KBM-7 (cell line): ENCODE measurements at regions not wholly inside any gene's neighbourhood (a gene's known extent, or its start where the extent isn't known, plus 50 kb on each side); places are given as distances from the start of the nearest gene placed in this dataset.
A peak's percentile ranks its signal among the peaks of the same experiment; 100 is the strongest.

ENCODE experiments used
- DNase-seq: peaks from one replicate; pipeline ENCODE4 v3.0.0-alpha.2; 2015
- in situ Hi-C: fragments of 300-500 bp; cut with MboI; formaldehyde crosslinking; loops from 2 replicates; pipeline ENCODE4 v1.14.3; 2020; ENCODE audit warnings: low sequenced_read_pairs, low pct_unique_long_range_greater_than_20kb, mixed read lengths

DNA sequence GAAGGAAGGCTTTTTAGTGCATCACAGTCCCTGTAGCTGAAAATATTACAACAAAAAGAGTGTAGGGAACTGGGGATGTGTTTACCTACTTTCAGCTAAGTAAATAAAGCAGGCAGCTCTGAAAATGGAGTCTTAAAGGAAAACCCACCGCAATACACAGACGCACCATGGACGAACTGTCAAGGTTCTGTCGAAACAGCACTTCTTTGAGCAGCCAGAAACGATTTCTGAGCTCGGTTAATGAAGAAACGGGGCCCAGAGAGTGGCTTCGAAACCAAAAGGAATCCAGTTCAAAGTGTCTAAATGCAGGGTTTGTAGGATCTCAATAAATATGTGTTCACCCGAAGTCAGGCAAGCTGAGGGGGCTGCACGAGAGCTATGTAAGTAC is 275.4 kb upstream of the NEBL start:
- in situ Hi-C loops: no loop called here
- peak; percentile 21 for DNase-seq

DNA sequence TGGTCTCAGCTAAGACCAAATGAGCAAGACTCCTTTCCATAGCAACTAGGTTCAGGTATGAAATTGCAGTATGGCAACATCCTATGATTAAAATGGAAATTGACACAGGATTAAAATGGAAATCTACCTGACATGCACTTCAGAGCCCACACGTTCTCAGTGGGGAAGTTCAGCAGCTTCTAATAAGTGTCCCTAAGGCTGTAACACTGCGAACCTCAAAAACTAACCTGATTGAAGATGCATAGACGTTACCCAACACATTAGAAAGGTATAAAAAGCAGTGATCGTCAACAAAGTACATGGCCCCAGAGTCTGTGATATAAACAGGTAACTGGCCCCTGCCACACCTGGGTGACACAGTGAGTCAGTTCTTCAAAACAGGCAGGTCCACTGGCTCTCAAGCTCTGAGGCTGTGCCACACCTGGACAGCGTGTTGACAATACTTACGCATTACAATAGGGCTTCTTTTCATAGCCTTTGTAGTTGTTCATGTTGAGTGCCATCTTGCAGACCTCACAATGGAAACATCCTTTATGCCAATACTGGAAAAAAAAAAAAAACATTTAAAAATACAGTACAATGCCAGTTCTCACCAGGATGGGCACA is 274.9 kb upstream of the NEBL start:
- in situ Hi-C loops: no loop called here
- no peak for DNase-seq

DNA sequence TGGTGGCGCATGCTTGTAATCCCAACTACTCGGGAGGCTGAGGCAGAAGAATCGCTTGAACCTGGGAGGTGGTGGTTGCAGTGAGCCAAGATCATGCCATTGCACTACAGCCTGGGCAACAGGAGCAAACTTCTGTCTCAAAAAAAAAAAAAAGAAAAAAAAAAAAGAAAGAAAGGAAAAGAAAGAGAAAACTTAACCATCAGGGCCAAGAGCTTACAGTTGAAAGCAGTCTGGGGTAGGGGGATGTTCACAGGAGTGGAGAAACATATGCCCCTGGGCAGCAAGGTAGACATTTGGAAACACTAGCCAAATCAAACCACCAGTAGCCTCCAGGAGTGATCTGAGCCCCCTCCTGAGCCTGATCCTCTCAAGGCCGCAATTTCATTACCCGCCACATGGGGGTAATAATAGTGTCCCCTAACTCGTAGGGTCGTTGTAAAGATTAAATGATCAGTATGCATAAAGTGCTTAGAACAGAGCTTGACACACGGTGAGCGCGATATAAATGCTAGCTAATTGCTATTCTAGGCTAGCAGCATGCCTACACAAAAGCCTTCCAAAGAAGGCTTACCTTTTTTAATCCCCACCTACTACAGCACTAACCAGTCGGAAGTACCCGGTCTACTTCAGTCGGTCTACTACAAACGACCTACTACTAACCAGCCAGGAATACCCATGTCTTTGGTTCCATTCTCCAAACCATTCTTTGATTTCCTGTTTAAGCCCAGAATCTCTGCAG is 274.3 kb upstream of the NEBL start:
- in situ Hi-C loops: no loop called here
- DNase-seq: peak; percentile 9

DNA sequence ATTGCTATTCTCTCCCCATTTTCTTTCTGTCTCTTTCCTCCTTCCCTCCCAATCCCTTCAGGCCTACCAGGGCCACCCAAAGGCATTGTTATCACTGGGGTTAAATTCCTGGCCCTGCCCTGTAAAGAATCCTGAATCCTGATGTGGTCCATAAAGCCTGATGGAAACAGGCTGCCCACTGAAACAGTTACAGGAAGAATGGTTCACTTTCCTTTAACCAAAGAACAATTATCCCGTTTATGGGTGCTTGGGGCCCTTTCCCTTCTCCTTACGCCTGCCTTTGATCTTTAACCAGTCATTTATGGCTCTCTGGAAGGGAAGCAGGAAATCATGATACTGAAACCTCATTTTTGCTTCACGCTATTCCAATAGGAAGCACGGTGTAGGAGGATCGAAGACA is 273.1 kb upstream of the NEBL start:
- in situ Hi-C loops: no loop called here
- DNase-seq: no peak

DNA sequence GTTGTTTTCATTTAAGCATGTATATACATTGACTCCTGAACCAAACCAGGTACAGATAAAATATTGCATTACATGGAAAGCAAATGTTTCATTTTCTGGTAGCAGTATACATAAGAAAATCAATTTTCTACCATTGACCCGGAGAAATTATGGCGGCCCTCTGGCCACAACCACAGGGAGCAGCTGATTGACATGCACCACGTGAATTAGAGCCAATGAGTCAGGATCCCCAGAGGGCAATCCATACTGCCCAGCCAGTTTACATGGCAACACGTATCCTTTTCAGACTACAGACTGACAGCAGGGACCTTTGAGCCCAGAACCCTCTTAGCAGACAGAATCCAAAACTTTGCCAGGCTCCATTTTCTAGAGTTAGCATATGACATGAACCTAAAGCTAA is 272.2 kb upstream of the NEBL start:
- DNase-seq: no peak
- in situ Hi-C loops: no loop called here

DNA sequence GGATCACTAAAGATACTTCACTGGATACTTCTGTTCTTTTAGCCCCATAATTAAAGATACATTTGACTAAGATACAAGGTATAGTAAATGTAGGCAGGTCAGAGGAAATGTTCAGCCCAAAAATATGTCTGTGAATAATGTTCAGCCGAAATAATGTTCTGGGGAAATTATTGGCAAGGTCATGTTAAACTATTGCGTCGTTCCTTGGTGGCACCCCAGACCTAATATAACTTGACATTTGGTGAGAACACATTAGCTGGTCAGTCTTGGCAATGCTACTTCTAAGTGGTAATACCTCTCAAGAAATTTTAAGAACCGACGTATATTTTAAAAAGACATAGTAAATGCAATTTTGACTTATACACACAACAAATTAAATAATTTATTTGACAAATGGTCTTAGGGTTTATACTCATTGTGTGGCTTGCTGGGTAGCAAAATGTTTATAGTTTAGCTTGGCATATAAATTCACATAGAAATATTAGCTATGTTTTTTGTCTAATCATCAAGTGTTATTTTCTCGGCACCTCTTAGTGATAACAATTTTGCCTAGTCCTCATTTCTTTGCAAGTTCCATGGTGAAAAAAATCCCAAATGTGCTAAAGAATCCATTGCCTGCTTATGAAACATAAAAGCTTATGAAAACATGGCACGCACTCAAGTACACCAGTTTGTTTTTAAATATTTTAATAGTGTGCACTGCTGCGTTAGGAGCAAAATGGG is 270.3 kb upstream of the NEBL start:
- in situ Hi-C loops: no loop called here
- no peak for DNase-seq

DNA sequence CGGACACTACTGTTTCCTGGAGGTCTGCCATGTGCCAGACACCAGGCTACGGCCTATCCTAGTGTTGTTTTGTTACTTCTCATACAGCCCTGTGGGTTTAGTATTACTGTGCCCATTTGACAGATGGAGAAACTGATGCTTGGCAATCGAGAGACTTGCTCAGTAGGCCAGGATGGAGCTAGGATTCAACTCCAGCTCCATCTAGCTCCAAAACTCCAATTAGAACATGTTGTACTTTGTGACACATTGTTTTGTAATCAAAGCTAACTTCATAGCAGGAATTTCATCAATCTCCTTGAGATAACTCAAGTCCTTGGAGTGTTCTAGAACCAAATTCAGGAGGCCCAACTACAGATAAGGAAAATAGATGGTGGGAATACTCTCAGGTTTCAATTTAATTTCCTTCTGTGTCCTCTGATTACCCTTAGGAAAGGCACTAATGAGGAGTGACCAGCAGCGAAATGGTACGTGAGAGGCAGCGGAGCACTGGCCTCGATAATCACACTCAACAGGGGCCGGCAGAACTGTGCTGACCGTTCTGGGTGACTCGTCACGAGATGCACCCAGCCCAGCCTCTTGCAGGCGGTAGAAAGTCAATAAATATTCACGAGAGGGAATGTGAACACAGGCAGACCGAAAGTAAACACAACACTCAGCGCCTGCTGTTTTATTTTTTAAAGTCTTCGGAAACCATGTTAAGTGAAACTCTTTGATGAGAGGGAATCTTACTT is 269.6 kb upstream of the NEBL start:
- in situ Hi-C loops: no loop called here
- DNase-seq: no peak

DNA sequence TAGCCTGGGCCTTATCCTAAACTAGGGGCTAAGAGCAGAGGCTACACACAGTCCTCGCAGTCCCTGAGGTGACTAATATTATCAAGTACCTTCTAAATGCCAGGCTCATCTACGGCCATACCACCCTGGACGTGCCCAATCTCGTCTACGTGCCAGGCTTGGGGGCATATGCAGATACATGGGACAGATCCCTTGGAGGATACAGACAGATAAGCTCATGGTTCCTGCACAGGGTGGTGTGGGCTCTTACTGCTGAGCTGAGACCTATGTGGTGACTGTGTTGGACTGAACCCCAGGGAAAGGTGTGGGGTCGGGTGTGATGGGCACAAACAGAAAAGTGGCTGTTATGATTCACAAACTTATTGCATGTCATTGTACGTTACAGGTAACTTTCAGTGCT is 268.4 kb upstream of the NEBL start:
- in situ Hi-C loops: no loop called here
- no peak for DNase-seq

DNA sequence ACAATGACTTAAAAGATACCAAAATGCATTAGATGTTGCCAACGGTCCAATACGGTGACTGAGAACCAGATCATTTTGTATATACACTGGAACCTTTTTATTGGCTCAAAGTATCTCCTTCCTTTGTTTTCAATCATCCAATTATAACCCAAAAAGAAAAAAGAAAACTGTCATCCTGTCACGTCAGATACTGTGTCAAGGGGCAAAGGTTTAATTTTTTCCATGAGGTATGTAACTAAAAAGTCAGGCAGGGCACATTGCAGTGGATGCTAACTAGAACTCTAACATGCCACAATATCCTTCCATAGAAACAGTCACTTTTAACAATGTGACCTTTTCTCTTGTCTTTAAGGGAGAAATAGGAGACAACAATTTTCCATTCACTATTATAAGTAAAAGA is 267.6 kb upstream of the NEBL start:
- DNase-seq: no peak
- in situ Hi-C loops: no loop called here

DNA sequence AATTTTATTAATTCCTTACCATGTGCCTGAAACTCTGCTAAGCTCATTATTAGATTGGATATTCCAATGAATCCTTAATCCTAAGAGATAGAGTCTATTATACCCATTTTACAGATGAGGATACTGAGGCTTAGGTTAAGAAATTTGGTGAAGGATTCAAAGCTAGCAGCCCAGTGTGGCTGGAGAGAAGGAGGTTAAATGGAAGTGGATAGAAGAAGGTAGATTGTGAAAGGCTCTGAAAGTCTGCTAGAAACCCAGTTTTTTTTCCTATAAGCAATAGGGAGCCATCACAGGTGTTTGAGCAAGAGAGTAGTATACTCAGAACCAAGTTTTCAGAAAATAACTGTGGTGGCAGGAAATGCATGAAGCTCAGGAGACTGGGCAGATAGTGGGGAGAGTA is 265.8 kb upstream of the NEBL start:
- in situ Hi-C loops: no loop called here
- no peak for DNase-seq

DNA sequence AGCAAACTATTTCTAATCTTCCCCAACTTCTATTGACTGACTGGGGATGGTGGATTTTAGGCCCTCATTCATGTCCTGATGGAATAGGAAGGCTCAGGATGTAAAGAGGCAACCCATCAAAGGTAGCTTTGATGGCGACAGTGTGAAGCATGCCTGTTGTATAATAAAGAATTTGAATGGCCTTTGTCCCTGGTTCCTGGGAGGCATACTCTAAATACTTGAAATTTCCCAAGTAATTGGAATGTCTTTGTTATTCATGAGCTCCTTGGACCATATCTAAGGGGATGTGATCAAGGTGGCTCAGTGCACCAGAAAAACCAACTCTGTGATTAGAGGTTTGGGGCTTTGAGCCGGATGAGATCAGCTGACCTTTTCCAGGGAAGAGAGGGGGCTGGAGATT is 264.5 kb upstream of the NEBL start:
- DNase-seq: no peak
- in situ Hi-C loops: no loop called here

DNA sequence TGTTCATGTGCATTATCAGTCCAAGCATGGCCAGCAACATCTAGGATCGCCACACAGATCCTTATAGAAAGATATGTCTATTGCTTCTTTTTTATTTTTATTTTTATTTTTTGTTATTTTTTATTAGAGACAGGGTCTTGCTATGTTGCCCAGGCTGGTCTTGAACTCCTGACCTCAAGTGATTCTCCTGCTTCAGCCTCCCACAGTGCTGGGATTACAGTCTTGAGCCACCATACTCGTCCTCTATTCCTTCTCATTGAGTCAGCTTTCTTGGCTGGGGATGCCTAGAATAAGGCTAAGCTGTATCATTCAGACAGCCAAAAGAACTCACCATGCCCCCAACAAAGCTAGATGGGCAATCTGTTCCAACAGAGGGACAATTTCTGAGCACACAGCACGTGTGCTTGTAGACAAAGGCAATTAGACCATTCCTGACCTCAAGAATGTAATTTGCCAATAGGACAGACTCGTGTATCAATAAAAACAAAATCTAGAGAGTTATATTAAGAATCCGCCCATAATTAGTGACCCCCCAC is 264.0 kb upstream of the NEBL start:
- no peak for DNase-seq
- in situ Hi-C loops: no loop called here

DNA sequence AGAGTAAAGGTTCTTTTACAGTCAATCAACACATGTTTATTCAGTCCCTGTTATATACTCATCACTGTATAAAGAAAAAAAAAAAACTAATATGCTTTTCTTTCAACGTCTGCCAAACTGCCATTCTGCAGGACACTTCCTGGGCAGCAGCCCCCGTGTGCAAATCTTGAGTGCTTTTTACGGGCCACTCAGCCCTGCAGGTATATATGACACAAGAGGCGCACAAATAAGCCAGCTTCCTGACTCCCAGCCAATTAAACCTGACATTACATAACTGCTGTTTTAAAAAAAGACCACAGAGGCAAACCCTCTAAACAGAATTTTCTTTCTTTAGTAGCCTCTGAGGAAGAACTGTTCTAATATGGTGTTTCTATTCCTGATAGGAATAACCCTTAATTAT is 263.0 kb upstream of the NEBL start:
- in situ Hi-C loops: no loop called here
- DNase-seq: no peak

DNA sequence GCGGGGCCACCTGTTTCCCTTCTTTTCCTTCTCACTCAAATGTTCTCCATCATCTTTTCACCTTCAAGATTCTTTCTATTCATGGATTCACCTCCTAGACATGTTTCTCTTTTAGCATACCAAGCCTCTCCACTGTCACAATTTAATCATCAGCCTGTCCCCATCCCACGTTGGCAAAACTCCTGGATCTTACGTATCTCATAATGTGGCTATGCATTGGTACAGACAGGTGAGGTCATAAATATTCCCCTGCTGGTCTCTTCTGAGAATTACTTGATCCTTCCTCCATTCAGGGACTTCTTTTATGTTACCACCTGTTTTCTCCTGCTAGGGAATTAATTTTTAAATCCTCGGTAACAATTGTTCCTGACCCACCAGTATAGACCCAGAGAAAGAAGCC is 262.6 kb upstream of the NEBL start:
- in situ Hi-C loops: no loop called here

DNA sequence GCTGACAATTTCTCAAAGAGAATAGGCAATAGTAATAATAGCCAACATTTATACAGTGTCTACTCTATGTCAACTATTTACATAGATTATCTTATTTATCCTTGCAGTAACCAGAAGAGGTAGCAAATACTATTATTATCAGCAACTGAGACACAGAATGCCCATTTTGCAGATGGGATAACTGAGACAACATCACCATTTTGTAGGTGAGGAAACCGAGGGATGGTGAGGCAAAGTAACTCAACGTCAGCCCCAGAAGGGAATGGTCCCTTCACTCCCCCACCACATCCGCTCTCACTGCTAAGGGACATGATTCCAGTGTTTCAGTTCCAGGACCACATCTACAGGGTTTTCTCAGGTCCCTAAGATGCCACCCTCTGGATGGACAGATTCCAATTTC is 261.2 kb upstream of the NEBL start:
- no peak for DNase-seq

More for the DNA sequence above, 262.6 kb upstream of the NEBL start:
- DNase-seq: no peak

DNA sequence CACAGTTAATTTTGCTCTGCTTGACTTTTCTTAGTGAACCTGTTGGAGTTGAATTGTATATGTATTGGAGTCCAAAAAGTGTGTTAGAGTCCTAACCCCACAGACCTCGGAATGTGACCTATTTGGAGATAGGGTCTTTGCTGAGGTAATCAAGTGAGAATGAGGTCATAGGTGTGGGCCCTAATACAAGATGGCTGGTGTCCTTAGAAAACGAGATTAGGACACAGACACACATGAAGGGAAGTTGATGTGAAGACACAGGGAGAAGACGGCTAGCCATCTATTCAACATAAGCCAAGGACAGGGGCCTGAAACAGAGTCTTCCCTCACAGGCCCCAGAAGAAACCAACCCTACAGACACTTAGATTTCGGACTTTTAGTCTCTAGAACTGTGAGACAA is 260.6 kb upstream of the NEBL start:
- in situ Hi-C loops: no loop called here
- DNase-seq: no peak

More for the DNA sequence above, 261.2 kb upstream of the NEBL start:
- in situ Hi-C loops: no loop called here

DNA sequence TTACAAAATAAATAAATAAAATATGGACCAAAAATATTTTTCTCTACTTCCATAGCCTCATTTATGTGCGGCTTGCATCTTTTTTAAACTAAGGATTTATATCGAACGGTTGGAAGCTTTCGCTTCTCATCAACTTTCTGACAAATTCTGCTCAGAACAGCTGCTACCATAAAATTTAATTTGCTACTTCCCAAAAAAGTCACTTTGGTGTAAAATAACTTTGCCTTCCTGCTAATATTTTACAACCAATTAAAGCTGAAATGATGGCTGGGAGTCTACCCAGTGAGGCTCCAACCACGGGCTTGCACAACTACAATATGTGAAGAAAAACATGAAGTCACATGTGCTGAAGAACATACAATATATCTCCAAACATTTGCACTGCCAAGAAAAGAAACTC is 253.1 kb upstream of the NEBL start:
- DNase-seq: no peak
- in situ Hi-C loops: no loop called here

DNA sequence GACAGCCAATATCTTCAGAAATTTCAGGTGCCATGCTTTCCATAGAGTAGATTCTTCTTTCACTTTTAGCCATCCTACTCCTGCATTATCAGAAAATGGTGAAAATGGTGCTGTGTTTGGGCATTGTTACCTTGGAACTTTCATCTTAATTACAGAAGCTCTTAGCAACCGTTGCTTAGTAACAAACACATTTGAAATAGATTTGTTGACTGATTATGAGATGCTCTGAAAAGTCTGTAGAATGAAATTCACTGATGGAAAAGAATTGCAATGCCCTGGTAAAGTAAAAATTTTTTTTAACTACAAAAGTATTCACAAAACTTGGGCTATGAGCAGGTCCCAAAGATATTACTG is 249.3 kb upstream of the NEBL start:
- no peak for DNase-seq
- in situ Hi-C loops: no loop called here

DNA sequence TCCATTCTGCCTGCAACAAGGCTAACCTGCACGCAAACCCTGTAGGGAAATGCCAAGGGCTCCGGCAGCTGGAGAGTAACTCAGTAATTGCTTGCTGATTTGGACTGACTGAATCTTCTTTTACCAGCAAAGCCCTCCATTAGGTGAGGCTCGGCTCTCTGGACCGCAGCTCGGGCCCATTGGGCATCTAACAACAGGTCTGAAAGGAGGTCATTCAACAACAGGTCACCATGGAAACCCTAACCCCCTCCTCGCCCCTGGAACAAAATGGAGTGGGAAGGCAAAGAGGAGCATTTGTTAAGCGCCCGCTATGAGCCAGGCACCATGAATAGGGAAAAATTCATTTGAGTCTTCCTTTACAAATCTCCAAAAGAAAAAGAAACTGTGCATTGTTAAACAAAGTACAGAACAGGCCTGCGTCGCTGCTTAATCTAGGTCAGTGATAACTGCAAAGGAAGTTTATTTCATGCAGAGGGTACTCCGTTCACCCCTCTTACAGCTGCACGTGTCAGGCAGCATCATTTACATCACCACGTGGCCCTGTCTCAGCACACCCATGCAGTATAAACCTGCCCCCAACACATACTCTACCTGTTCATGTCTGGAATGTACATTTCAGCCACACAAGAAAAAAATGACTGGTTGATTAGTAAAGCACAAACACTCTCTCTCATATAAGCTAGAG is 248.8 kb upstream of the NEBL start:
- no peak for DNase-seq
- in situ Hi-C loops: no loop called here
